ENCODE measurements at regions not wholly inside any gene's neighbourhood (a gene's known extent, or its start where the extent isn't known, plus 50 kb on each side); places are given as distances from the start of the nearest gene placed in this dataset.
A peak's percentile ranks its signal among the peaks of the same experiment; 100 is the strongest.

- TF ChIP-seq MNT (conservative IDR thresholded peaks at IDR 0.05) (peak in 1 of 2 experiments; percentile 59; a peak in 2 of 4 replicates), RBM34 (IDR thresholded peaks at IDR 0.05; ENCODE audit: borderline replicate concordance, insufficient read depth, low read length) (no peak), TCF3 (CRISPR knock-in tag; IDR thresholded peaks at IDR 0.05) (no peak; the same call in 1 of the 2 replicates), NFIC (IDR thresholded peaks at IDR 0.05) (peak; percentile 60; the same call in 1 of the 2 replicates), CHCHD3 (CRISPR knock-in tag; IDR thresholded peaks at IDR 0.05) (no peak), LEF1 (IDR thresholded peaks at IDR 0.05) (0 out of 2 replicates have a peak, but pooled peaks have one; percentile 51), ETV6 (IDR thresholded peaks at IDR 0.05; ENCODE audit: borderline replicate concordance in 1 of 2, low read depth in 2 of 2, low read length in 1 of 2) (no peak), ETV6 (CRISPR knock-in tag; IDR thresholded peaks at IDR 0.05; ENCODE audit: borderline replicate concordance) (no peak), EWSR1 (IDR thresholded peaks at IDR 0.05; ENCODE audit: borderline replicate concordance, low read depth, partially characterized antibody) (no peak), MAFF (IDR thresholded peaks at IDR 0.05; ENCODE audit: low read length) (peak; percentile 87), ZNF263 (CRISPR knock-in tag; IDR thresholded peaks at IDR 0.05; ENCODE audit: borderline replicate concordance) (no peak), NFYB (IDR thresholded peaks at IDR 0.05; ENCODE audit: extremely low read depth, insufficient read length) (no peak), ESRRA (IDR thresholded peaks at IDR 0.05; ENCODE audit: borderline replicate concordance, low read depth) (peak; percentile 55; the same call in 1 of the 2 replicates), POU5F1 (IDR thresholded peaks at IDR 0.05; ENCODE audit: borderline replicate concordance, low read depth, low read length, partially characterized antibody) (no peak), ILK (tag; IDR thresholded peaks at IDR 0.05; ENCODE audit: borderline replicate concordance, low read depth) (no peak), TCF15 (CRISPR knock-in tag; IDR thresholded peaks at IDR 0.05) (no peak), MED1 (CRISPR knock-in tag; IDR thresholded peaks at IDR 0.05; ENCODE audit: borderline replicate concordance) (no peak), ZFX (CRISPR knock-in tag; IDR thresholded peaks at IDR 0.05) (no peak; the same call in 1 of the 2 replicates), FOXJ2 (tag; IDR thresholded peaks at IDR 0.05) (no peak), KDM5B (IDR thresholded peaks at IDR 0.05; ENCODE audit: insufficient replicate concordance, low read depth, low read length) (no peak), ZZZ3 (IDR thresholded peaks at IDR 0.05) (no peak), MYNN (IDR thresholded peaks at IDR 0.05) (no peak), MYNN (CRISPR knock-in tag; IDR thresholded peaks at IDR 0.05) (no peak), GATAD2A (IDR thresholded peaks at IDR 0.05) (peak; percentile 65; the same call in 1 of the 2 replicates), KDM1A (IDR thresholded peaks at IDR 0.05) (peak in 1 of 2 experiments; percentile 38; a peak in 1 of 4 replicates), MAFG (tag; conservative IDR thresholded peaks at IDR 0.05) (peak; percentile 98)
- TF ChIP-seq, protein P1, sequence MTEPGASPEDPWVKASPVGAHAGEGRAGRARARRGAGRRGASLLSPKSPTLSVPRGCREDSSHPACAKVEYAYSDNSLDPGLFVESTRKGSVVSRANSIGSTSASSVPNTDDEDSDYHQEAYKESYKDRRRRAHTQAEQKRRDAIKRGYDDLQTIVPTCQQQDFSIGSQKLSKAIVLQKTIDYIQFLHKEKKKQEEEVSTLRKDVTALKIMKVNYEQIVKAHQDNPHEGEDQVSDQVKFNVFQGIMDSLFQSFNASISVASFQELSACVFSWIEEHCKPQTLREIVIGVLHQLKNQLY (CRISPR knock-in tag; conservative IDR thresholded peaks at IDR 0.05) = no peak
These were observed 112.5 kb upstream of the NBPF11 start (continued) for GRCh38 chr1:148264374-148265276.

Data from K562 (cell line).